Keratinocyte (primary cell): ENCODE measurements at regions not wholly inside any gene's neighbourhood (a gene's known extent, or its start where the extent isn't known, plus 50 kb on each side); places are given as distances from the start of the nearest gene placed in this dataset.

ENCODE experiments used
- DNase-seq: peaks from one replicate; pipeline ENCODE4 v3.0.0-alpha.2; 2011; ENCODE audit warnings: low read depth, missing footprints, low spot score
- FAIRE-seq: peaks from 2 replicates; lab custom pipeline; 2011; peaks lifted over from hg19 to GRCh38; lab: Jason Lieb, UNC
- H2AFZ ChIP-seq: 2 replicates; pipeline ENCODE4 v1.6.0; 2012; ENCODE audit warnings: low read length, control low read depth, inconsistent platforms; ENCODE audit not compliant: control insufficient read depth
- H3K27ac ChIP-seq: 2 replicates; pipeline ENCODE4 v1.5.1; 2011; ENCODE audit warnings: low read length; ENCODE audit not compliant: control insufficient read depth, insufficient read depth
- H3K27me3 ChIP-seq: 3 replicates; pipeline ENCODE4 v1.6.0; 2011; ENCODE audit warnings: low read length; ENCODE audit not compliant: control insufficient read depth, insufficient read depth; ENCODE audit errors: extremely low read depth
- H3K36me3 ChIP-seq, 2 experiments: 2 replicates in 1 of 2; 3 replicates in 1 of 2; pipeline ENCODE4 v1.5.1; 2011; ENCODE audit warnings: low read length in 2 of 2, mild to moderate bottlenecking in 1 of 2; ENCODE audit not compliant: control insufficient read depth in 2 of 2, insufficient read depth in 2 of 2; ENCODE audit errors: extremely low read depth in 1 of 2
- H3K4me1 ChIP-seq: 3 replicates; pipeline ENCODE4 v1.5.1; 2011; ENCODE audit warnings: low read length; ENCODE audit not compliant: control insufficient read depth, insufficient read depth; ENCODE audit errors: extremely low read depth
- H3K4me2 ChIP-seq: 3 replicates; pipeline ENCODE4 v1.6.0; 2011; ENCODE audit warnings: low read depth, low read length; ENCODE audit not compliant: control insufficient read depth, insufficient read depth; ENCODE audit errors: extremely low read depth
- H3K4me3 ChIP-seq, 3 experiments: fragments of 200-600 bp in 1 of 3; sonication (generic) in 1 of 3; 2 replicates in 2 of 3; 3 replicates in 1 of 3; pipeline ENCODE4 v1.5.1; 2011 to 2016; ENCODE audit warnings: low read length in 3 of 3, mild to moderate bottlenecking in 3 of 3, control low read depth in 2 of 3, inconsistent platforms in 1 of 3, low read depth in 1 of 3, mixed read lengths in 1 of 3, mixed run types in 1 of 3, moderate library complexity in 1 of 3; ENCODE audit not compliant: control insufficient read depth in 2 of 3, insufficient read depth in 2 of 3; ENCODE audit errors: extremely low read depth in 1 of 3
- H3K79me2 ChIP-seq: 2 replicates; pipeline ENCODE4 v1.6.0; 2012; ENCODE audit warnings: low read length; ENCODE audit not compliant: control insufficient read depth, insufficient read depth
- H3K9ac ChIP-seq: 3 replicates; pipeline ENCODE4 v1.6.0; 2011; ENCODE audit warnings: low read length; ENCODE audit not compliant: control insufficient read depth, insufficient read depth; ENCODE audit errors: extremely low read depth
- H3K9me1 ChIP-seq: 3 replicates; pipeline ENCODE4 v1.6.0; 2011; ENCODE audit warnings: low read length; ENCODE audit not compliant: control insufficient read depth, insufficient read depth; ENCODE audit errors: extremely low read depth
- H3K9me3 ChIP-seq: 2 replicates; pipeline ENCODE4 v1.5.1; 2012; ENCODE audit warnings: low read depth, low read length; ENCODE audit not compliant: control insufficient read depth
- H4K20me1 ChIP-seq: 3 replicates; pipeline ENCODE4 v1.6.0; 2011; ENCODE audit warnings: low read length; ENCODE audit not compliant: control insufficient read depth, insufficient read depth; ENCODE audit errors: extremely low read depth
- CTCF ChIP-seq, 3 experiments: IDR thresholded peaks in 1 of 3; conservative IDR thresholded peaks in 1 of 3; optimal IDR thresholded peaks in 1 of 3; 2 replicates in 2 of 3; 3 replicates in 1 of 3; pipeline versions ENCODE3 to v1.5.1; 2011; ENCODE audit warnings: low read length in 3 of 3, mild to moderate bottlenecking in 3 of 3, moderate library complexity in 2 of 3, control low read depth in 1 of 3, inconsistent platforms in 1 of 3; ENCODE audit not compliant: insufficient read depth in 2 of 3; ENCODE audit errors: extremely low read depth in 1 of 3
- EZH2 ChIP-seq: IDR thresholded peaks from one replicate; pipeline ENCODE4 v1.6.1; 2012; ENCODE audit warnings: inconsistent platforms, mild to moderate bottlenecking, low read length, moderate library complexity
- dilution Hi-C: fragments of 300-500 bp; cut with MboI; formaldehyde crosslinking; loops from one replicate; pipeline ENCODE4 v1.7.0; 2020; ENCODE audit warnings: low sequenced_read_pairs; ENCODE audit not compliant: extremely low pct_ligation_motif_present

GRCh38 chr2:219997341-219997851 is 370.0 kb downstream of the SLC4A3 start:
- Histone ChIP-seq H4K20me1 (no peaks in the 10 kb centered on the region), H2AFZ (peak overlapping the region; percentile 61), H3K4me3 (no peak overlapping the region), H3K27ac (peak overlapping the region; percentile 34), H3K36me3 (no peaks in the 10 kb centered on the region), H3K4me1 (peaks cover 3% of the 10 kb centered on the region), H3K79me2 (no peaks in the 10 kb centered on the region), H3K9me3 (no peaks in the 10 kb centered on the region), H3K9me1 (no peaks in the 10 kb centered on the region), H3K27me3 (no peaks in the 10 kb centered on the region), H3K4me2 (peak overlapping the region; percentile 53), H3K9ac (no peak overlapping the region)
- DNase-seq (peak; percentile 9), FAIRE-seq (peak; percentile 9)
- TF ChIP-seq EZH2, result no peak
- TF ChIP-seq CTCF (optimal IDR thresholded peaks at IDR 0.05 in 1 of 3, IDR thresholded peaks at IDR 0.05 in 1 of 3, conservative IDR thresholded peaks at IDR 0.05 in 1 of 3; ENCODE audit: extremely low read depth in 1 of 3, insufficient read depth in 2 of 3, low read length in 3 of 3), result peak; percentile 77 to 85 (median 77)
- dilution Hi-C loops, result no loop called here

- Histone ChIP-seq H3K27me3 (no peaks in the 10 kb centered on the region), H3K9me1 (no peaks in the 10 kb centered on the region), H2AFZ (no peak overlapping the region), H4K20me1 (no peaks in the 10 kb centered on the region), H3K9ac (no peak overlapping the region), H3K4me3 (no peak overlapping the region), H3K9me3 (no peaks in the 10 kb centered on the region), H3K27ac (no peak overlapping the region), H3K4me2 (no peak overlapping the region), H3K36me3 (no peaks in the 10 kb centered on the region), H3K79me2 (no peaks in the 10 kb centered on the region), H3K4me1 (peaks cover 3% of the 10 kb centered on the region)
- FAIRE-seq, result no peak
- dilution Hi-C loops, result no loop called here
- DNase-seq, result no peak
- no peak for TF ChIP-seq EZH2
- TF ChIP-seq CTCF (optimal IDR thresholded peaks at IDR 0.05 in 1 of 3, IDR thresholded peaks at IDR 0.05 in 1 of 3, conservative IDR thresholded peaks at IDR 0.05 in 1 of 3; ENCODE audit: extremely low read depth in 1 of 3, insufficient read depth in 2 of 3, low read length in 3 of 3), result peak in 2 of 3 experiments; percentile 18 to 47
Measured at GRCh38 chr2:219998107-219998506, 370.7 kb downstream of the SLC4A3 start.
